GM12874 (cell line): ENCODE measurements at regions not wholly inside any gene's neighbourhood (a gene's known extent, or its start where the extent isn't known, plus 50 kb on each side); places are given as distances from the start of the nearest gene placed in this dataset.

Source experiments
- CTCF ChIP-seq: IDR thresholded peaks from 2 replicates; pipeline ENCODE4 v1.5.1; 2011; ENCODE audit warnings: low read depth, mild to moderate bottlenecking, control low read depth, low read length, moderate library complexity; ENCODE audit not compliant: insufficient read depth

GRCh38 chr13:68727165-68727564 lies 1380.5 kb upstream of the ATXN8OS start:
- TF ChIP-seq CTCF: no peak

GRCh38 chr13:68719815-68720214 lies 1387.8 kb upstream of the ATXN8OS start:
- no peak for TF ChIP-seq CTCF

- no peak for TF ChIP-seq CTCF
Observed at GRCh38 chr13:68715651-68716050, 1392.0 kb upstream of the ATXN8OS start.

- TF ChIP-seq CTCF: no peak
Observed at GRCh38 chr13:68714292-68714691, 1393.3 kb upstream of the ATXN8OS start.

GRCh38 chr13:68713394-68713793 lies 1394.2 kb upstream of the ATXN8OS start:
- no peak for TF ChIP-seq CTCF

- TF ChIP-seq CTCF: no peak
Observed at GRCh38 chr13:68708336-68708908, 1399.2 kb upstream of the ATXN8OS start.

GRCh38 chr13:68697551-68697950 lies 1410.1 kb upstream of the ATXN8OS start:
- TF ChIP-seq CTCF: no peak

- TF ChIP-seq CTCF: no peak
Observed at GRCh38 chr13:68696907-68697306, 1410.7 kb upstream of the ATXN8OS start.
